Hepatocyte (in vitro differentiated cells): ENCODE measurements at regions not wholly inside any gene's neighbourhood (a gene's known extent, or its start where the extent isn't known, plus 50 kb on each side); places are given as distances from the start of the nearest gene placed in this dataset.
A peak's percentile ranks its signal among the peaks of the same experiment; 100 is the strongest.

Source experiments
- DNase-seq: peaks from one replicate; pipeline ENCODE4 v3.0.0-alpha.2; 2016; ENCODE audit warnings: low spot score
- H2AFZ ChIP-seq: fragments of 200-600 bp; sonication (generic); 2 replicates; pipeline ENCODE4 v1.6.0; 2016; ENCODE audit warnings: antibody characterized with exemption, mild to moderate bottlenecking
- H3K27ac ChIP-seq: fragments of 200-600 bp; sonication (generic); 2 replicates; pipeline ENCODE4 v1.5.1; 2016; ENCODE audit warnings: mild to moderate bottlenecking
- H3K27me3 ChIP-seq: fragments of 200-600 bp; sonication (generic); 2 replicates; pipeline ENCODE4 v1.6.1; 2016
- H3K36me3 ChIP-seq: fragments of 200-600 bp; sonication (generic); replicated peaks from 2 replicates; pipeline ENCODE4 v1.5.1; 2016; ENCODE audit warnings: low read depth; ENCODE audit not compliant: insufficient read depth
- H3K4me1 ChIP-seq: fragments of 200-600 bp; sonication (generic); 2 replicates; pipeline ENCODE4 v1.5.1; 2016; ENCODE audit warnings: mild to moderate bottlenecking, moderate library complexity; ENCODE audit not compliant: insufficient read depth
- H3K4me2 ChIP-seq: fragments of 200-600 bp; sonication (generic); 2 replicates; pipeline ENCODE4 v1.6.0; 2016
- H3K4me3 ChIP-seq: fragments of 200-600 bp; sonication (generic); 2 replicates; pipeline ENCODE4 v1.5.1; 2016; ENCODE audit warnings: mild to moderate bottlenecking
- H3K79me2 ChIP-seq: fragments of 200-600 bp; sonication (generic); 2 replicates; pipeline ENCODE4 v1.6.0; 2017; ENCODE audit warnings: mild to moderate bottlenecking
- H3K9me2 ChIP-seq: fragments of 200-600 bp; sonication (generic); replicated peaks from 2 replicates; pipeline ENCODE4 v1.6.0; 2017; ENCODE audit warnings: mild to moderate bottlenecking; ENCODE audit not compliant: insufficient read depth
- H3K9me3 ChIP-seq: fragments of 200-600 bp; sonication (generic); 2 replicates; pipeline ENCODE4 v1.5.1; 2016; ENCODE audit warnings: low read depth, mild to moderate bottlenecking
- H4K20me1 ChIP-seq: fragments of 200-600 bp; sonication (generic); 2 replicates; pipeline ENCODE4 v1.6.0; 2016; ENCODE audit warnings: mild to moderate bottlenecking; ENCODE audit not compliant: insufficient read depth, poor library complexity, severe bottlenecking
- EZH2 ChIP-seq: fragments of 200-600 bp; sonication (generic); IDR thresholded peaks from 2 replicates; pipeline ENCODE4 v1.6.1; 2016; ENCODE audit warnings: antibody characterized with exemption, mild to moderate bottlenecking, borderline replicate concordance
- EZH2phosphoT487 ChIP-seq: fragments of 200-600 bp; sonication (generic); IDR thresholded peaks from one replicate; pipeline ENCODE4 v1.6.1; 2018; ENCODE audit warnings: antibody characterized with exemption, mild to moderate bottlenecking, low read depth, moderate library complexity; ENCODE audit not compliant: unreplicated experiment, severe bottlenecking
- WGBS: methylation state at CpG from one replicate; pipeline ENCODE4 v1.1.6; 2016; ENCODE audit warnings: low lambda C conversion rate; ENCODE audit errors: missing lambda C conversion rate; 5-methylcytosine and 5-hydroxymethylcytosine counted together
- TF ChIP-seq, protein P1 (sequence below): fragments of 200-600 bp; sonication (generic); IDR thresholded peaks from 2 replicates; pipeline ENCODE4 v1.5.1; 2016; ENCODE audit warnings: antibody characterized with exemption, mild to moderate bottlenecking; ENCODE audit not compliant: poor library complexity

DNA sequence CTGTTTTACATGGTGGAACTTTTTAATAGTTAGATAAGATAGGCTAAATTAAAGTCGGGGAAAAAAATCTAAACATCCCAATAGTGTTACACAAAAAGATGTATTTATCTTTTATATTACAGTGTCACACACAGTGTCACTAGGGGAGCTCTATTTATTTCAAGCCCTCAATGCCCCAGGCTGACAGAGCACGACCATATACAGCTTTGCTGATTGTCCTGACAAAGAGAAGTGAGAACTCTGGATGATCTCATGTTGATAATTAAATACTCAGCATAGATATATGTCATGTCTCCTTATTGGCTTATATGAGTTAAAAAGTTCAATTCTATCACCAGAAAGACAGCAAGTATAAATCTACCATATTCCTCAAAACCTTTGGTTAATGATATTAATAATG is 594.3 kb downstream of the LRFN5 start:
- 65% methylated on average over 2 of the region's 2 CpGs for WGBS
- no peaks in the 10 kb centered on the region for H3K4me1 ChIP-seq
- no peak overlapping the region for H2AFZ ChIP-seq
- H4K20me1 ChIP-seq, result no peaks in the 10 kb centered on the region
- H3K9me2 ChIP-seq, result no peaks in the 10 kb centered on the region
- no peaks in the 10 kb centered on the region for H3K27me3 ChIP-seq
- no peak for TF ChIP-seq EZH2
- TF ChIP-seq, protein P1, sequence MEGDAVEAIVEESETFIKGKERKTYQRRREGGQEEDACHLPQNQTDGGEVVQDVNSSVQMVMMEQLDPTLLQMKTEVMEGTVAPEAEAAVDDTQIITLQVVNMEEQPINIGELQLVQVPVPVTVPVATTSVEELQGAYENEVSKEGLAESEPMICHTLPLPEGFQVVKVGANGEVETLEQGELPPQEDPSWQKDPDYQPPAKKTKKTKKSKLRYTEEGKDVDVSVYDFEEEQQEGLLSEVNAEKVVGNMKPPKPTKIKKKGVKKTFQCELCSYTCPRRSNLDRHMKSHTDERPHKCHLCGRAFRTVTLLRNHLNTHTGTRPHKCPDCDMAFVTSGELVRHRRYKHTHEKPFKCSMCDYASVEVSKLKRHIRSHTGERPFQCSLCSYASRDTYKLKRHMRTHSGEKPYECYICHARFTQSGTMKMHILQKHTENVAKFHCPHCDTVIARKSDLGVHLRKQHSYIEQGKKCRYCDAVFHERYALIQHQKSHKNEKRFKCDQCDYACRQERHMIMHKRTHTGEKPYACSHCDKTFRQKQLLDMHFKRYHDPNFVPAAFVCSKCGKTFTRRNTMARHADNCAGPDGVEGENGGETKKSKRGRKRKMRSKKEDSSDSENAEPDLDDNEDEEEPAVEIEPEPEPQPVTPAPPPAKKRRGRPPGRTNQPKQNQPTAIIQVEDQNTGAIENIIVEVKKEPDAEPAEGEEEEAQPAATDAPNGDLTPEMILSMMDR, result no peak
- TF ChIP-seq EZH2phosphoT487, result no peak
- H3K4me3 ChIP-seq, result no peak overlapping the region
- no peak overlapping the region for H3K4me2 ChIP-seq
- H3K27ac ChIP-seq, result no peak overlapping the region
- no peaks in the 10 kb centered on the region for H3K36me3 ChIP-seq
- DNase-seq, result no peak
- H3K79me2 ChIP-seq, result no peaks in the 10 kb centered on the region
- H3K9me3 ChIP-seq, result no peaks in the 10 kb centered on the region

DNA sequence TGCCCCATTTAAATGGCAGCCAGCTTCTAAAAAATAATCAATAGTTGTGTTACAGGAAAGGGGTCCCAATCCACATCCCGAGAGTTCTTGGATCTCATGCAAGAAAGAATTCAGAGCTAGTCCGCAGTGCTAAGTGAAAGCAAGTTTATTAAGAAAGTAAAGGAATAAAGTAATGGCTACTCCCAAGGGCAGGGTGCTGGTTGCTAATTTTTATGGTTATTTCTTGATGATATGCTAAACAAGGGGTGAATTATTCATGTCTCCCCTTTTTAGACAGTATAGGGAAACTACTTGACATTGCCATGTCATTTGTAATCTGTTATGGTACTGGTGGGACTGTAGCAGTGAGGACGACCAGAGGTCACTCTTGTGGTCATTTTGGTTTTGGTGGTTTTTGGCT is 591.3 kb downstream of the LRFN5 start:
- no peak for DNase-seq
- H3K4me2 ChIP-seq, result no peak overlapping the region
- no peaks in the 10 kb centered on the region for H3K79me2 ChIP-seq
- 74% methylated on average over 3 of the region's 3 CpGs for WGBS
- TF ChIP-seq, protein P1, result no peak
- TF ChIP-seq EZH2phosphoT487, result no peak
- TF ChIP-seq EZH2, result no peak
- H3K9me3 ChIP-seq, result no peaks in the 10 kb centered on the region
- no peaks in the 10 kb centered on the region for H4K20me1 ChIP-seq
- no peaks in the 10 kb centered on the region for H3K9me2 ChIP-seq
- H3K4me3 ChIP-seq, result no peak overlapping the region
- no peaks in the 10 kb centered on the region for H3K27me3 ChIP-seq
- H3K36me3 ChIP-seq, result no peaks in the 10 kb centered on the region
- H3K4me1 ChIP-seq, result peaks cover 6% of the 10 kb centered on the region
- H3K27ac ChIP-seq, result no peak overlapping the region
- no peak overlapping the region for H2AFZ ChIP-seq

DNA sequence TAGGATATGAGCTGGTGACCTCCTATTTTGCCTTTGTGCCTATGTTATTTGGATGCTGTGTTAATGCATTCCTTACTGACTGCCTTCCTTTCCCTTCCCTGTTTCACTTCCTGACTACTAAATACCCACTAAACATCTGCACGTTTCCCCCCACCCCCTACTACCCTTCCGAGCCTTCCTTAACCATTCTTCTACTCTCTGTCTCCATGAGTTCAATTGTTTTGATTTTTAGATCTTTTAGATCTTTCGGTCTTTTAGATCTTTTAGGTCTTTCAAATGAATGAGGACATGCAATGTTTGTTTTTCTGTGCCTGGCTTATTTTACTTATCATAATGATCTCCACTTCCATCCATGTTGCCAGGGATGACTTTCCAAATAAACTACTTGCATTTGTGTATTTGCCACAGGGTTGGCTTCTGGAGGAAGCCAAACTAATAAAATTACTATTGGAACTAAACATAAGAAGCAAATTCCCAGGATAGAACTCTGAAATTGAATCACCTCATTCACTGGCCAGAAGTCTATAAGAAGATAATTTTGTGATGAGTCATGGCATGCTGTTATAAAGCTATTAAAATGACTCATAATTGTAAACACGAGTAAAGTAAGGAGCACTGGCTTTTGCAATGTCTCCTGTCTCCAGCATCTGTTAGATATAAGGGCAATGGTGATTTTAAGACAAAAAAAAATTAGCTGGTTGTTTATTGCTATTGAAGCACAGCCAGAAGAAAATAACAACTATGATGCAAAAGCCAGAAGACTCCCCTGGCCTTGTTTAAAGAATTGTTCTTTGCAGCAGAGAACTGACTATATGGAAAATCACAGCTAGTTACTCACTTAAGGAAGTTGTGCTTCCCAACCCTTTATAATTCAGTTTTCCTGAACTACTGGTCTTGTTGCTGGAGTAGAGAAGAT is 586.3 kb downstream of the LRFN5 start:
- no peak overlapping the region for H3K4me3 ChIP-seq
- H3K9me2 ChIP-seq, result no peaks in the 10 kb centered on the region
- H3K4me1 ChIP-seq, result peaks cover 6% of the 10 kb centered on the region
- no peaks in the 10 kb centered on the region for H4K20me1 ChIP-seq
- H3K36me3 ChIP-seq, result no peaks in the 10 kb centered on the region
- H3K27ac ChIP-seq, result peak overlapping the region; percentile 35
- no peaks in the 10 kb centered on the region for H3K79me2 ChIP-seq
- no peaks in the 10 kb centered on the region for H3K27me3 ChIP-seq
- H3K9me3 ChIP-seq, result no peaks in the 10 kb centered on the region
- H2AFZ ChIP-seq, result no peak overlapping the region
- TF ChIP-seq EZH2 (no peak), EZH2phosphoT487 (no peak)
- TF ChIP-seq, protein P1, result no peak
- 38% methylated on average over 4 of the region's 4 CpGs for WGBS
- peak overlapping the region; percentile 2 for H3K4me2 ChIP-seq
- DNase-seq, result peak; percentile 73
